GM21447 (cell line): ENCODE measurements at regions not wholly inside any gene's neighbourhood (a gene's known extent, or its start where the extent isn't known, plus 50 kb on each side); places are given as distances from the start of the nearest gene placed in this dataset.
"Not testable (repeated sequence)": the region's sequence is repeated elsewhere in the genome, so short reads cannot be mapped to it uniquely, and the experiment has no call there.

Source experiments
- ATAC-seq: cut with Tn5 transposase; IDR thresholded peaks from one replicate; pipeline ENCODE4 v1.9.1; 2021; ENCODE audit not compliant: unreplicated experiment

GRCh38 chr4:181823645-181824044, 419.6 kb upstream of the TENM3 start:
- no peak for ATAC-seq

GRCh38 chr4:181825564-181825963, 417.6 kb upstream of the TENM3 start:
- no peak for ATAC-seq

DNA sequence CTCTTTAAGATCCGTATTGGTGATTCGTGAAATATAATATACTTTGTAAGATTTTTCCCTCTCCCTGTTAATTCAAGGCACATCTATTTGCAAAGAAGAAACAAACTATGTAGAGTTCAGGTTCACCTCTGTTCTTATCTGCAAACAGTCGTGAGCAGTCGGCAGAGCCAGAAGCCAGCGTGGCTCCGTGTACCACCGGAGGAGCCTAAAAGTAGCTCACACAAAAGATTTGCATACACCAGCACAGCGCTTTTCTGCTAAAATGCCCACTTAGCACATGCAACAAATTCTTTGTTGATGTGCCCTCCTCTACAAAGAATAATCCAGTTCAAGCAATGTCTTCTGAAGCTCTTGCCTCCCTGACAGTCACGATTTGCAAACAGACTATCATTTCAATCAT, 416.0 kb upstream of the TENM3 start:
- no peak for ATAC-seq

DNA sequence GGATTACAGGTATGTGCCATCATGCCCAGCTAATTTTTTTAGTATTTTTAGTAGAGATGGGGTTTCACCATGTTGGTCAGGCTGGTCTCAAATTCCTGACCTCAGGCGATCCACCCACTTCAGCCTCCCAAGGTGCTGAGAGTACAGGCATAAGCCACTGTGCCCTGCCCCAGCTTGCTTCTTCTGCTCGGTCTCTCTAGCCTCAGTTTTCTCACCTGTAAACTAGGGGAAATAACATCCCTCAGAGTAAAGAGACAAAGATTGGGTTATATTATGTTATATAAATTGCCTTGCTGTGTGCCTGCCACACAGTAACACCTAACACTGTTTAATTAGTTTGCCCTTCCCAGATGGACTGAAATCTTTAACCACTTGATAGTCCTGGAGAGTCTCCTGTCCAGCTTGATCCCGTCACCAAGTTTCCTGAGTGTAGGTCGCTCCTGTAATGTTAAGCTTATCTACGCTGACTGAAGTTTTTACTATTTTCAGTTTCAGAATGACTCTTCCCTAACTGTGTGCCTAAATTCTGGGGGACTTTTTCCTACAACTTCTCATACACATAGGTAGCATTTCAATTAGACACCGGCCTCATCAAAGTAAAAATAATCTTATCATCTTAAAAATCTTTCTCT, 412.7 kb upstream of the TENM3 start:
- no peak for ATAC-seq

DNA sequence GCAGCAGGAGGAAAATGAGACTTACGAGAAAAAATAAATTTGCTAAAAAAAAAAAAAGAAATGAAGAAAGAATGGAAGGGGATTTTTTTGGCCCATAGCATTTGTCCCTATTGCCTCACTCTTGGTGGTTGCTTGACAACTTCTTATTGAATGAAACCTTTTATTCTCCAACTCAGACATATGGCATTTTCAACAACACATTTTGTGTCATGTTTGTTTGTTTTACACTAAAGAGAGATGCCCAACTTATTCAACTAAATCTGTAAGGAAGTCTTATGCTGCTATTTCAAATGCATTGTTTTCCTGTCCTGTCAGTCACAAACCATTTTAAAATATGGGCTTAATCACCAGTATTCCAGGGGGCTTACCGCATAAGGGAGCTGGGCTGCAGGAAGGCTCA, 409.1 kb upstream of the TENM3 start:
- ATAC-seq: no peak

DNA sequence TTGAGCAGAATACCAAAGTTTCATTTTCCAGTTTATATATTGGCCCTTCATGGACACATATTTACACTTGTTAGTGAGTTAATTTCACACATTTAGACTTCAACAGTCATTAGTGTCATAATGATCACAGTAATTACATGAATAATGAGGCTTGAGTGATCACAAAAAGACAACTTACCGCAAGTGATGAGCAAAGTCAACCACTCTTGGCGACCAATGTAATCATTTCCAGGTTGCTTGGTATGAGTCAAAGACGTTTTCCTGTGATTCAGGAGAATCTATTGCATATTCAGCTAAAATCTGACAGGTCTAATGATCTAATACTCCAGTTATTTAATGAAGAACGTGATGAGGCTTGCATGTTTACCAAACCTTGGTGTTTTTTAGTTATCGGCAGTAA, 407.9 kb upstream of the TENM3 start:
- no peak for ATAC-seq

- ATAC-seq: no peak
Observed at GRCh38 chr4:181838253-181838652, 404.9 kb upstream of the TENM3 start.

DNA sequence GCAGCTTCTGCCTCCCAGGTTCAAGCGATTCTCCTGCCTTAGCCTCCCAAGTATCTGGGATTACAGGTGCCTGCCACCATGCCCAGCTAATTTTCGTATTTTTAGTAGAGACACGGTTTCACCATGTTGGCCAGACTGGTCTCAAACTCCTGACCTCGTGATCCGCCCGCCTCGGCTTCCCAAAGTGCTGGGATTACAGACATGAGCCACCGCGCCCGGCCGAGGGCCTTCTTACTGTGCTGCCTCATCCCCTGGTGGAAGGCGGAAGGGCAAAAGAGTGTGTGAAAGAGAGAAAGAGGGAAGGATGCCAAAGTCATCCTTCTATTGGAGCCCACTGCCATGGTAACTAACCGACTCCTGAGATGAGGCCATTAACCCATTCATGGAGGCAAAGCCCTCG, 399.4 kb upstream of the TENM3 start:
- ATAC-seq: not testable (repeated sequence)

- ATAC-seq: no peak
Observed at GRCh38 chr4:181845617-181846016, 397.6 kb upstream of the TENM3 start.

- ATAC-seq: no peak
Observed at GRCh38 chr4:181846934-181847333, 396.3 kb upstream of the TENM3 start.

DNA sequence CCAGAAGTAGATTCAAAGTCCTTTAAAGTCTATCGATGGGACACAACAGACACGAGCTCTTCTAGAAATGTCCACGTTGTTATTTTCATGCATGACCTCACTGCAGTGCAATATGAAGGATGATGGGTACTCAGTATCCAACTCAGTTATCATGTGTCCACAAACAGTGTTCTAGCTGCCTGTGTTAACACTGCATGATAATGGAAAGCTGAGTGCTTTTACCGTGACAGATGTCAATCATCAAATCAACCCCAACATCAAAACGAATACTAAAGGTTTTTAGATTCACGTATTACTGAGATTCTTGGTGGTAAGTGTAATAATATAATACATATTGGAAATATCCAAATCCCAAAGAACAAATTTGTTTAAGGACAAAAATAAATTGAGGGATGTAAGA, 394.8 kb upstream of the TENM3 start:
- no peak for ATAC-seq

DNA sequence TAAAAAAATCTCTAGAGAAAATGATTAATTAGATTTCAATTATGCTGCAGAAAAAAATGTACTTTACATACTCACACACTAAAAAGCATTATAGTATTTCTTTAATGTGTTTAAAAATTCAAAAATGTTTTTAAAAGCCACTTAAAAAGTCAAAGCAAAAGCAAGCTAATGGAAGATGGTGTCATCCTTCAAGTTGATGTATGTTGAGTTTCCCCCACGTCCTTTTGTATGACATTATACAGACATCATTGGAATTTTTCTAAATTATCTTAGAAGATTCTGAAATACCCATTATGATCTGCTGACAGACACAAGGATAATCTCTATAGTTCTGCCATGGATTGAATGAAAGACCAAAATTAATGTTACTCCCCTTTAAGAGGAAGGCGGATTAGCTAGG, 393.7 kb upstream of the TENM3 start:
- ATAC-seq: no peak

DNA sequence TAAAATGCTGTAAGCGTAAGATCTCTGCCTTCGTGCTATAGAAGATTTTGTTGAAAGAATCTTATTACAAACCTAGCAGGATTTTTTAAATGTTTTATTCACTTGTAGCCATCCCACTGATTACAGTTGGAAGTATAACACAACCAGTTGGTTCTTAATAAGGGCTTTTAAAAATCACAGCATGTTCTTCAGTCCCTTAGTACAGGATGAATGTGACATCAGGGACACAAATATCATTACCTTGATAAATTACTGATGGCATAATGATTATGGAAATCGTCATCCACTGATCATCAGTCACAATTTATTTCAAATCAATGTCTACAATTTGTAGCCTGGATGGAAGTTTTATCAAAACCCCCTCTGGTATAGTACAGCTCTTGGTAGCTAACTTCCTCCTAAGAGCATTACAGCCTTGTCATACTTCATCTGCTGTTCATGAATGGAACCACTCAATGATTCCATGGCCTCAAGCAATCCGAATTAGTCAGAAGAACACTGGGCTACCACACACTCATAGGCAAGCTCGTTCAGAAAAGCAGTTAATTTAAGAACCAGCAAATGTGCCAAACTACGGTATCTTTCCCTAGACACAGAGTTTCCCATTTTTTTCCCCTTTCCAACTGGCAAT, 389.2 kb upstream of the TENM3 start:
- ATAC-seq: no peak

DNA sequence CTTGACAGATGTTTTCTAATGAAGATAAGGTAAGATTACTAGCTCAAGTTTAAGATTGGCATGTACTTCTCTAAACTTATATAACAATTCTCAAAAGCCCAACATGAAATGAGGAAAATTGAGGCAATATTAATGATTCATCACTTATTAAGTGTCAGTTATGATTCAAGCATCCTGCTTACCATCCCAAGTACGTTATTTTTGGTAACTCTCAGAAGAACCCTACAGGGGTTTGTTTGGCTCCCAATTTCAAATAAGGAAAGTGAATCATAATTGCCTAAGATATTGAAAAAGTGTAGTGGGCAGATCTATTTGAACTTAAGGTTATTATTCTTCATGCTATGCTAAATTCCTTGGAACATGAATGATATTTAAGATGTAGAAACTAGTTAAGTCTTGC, 387.9 kb upstream of the TENM3 start:
- ATAC-seq: no peak

DNA sequence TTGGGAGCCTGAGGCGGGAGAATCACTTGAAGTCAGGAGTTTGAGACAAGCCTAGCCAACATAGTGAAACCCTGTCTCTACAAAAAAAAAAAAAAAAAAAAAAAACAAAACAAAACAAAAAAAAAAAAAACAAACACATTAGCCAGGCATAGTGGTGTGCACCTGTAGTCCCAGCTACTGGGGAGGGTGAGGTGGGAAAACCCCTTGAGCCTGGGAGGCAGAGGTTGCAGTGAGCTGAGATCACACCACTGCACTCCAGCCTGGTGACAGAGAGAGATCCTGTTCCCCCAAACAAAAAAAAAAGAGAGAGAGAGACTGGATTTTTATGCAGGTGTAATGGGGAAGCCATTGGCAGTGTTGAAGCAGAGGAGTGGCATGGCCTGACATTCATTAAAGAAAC, 385.7 kb upstream of the TENM3 start:
- ATAC-seq: not testable (repeated sequence)

GRCh38 chr4:181858741-181859140, 384.5 kb upstream of the TENM3 start:
- ATAC-seq: no peak

DNA sequence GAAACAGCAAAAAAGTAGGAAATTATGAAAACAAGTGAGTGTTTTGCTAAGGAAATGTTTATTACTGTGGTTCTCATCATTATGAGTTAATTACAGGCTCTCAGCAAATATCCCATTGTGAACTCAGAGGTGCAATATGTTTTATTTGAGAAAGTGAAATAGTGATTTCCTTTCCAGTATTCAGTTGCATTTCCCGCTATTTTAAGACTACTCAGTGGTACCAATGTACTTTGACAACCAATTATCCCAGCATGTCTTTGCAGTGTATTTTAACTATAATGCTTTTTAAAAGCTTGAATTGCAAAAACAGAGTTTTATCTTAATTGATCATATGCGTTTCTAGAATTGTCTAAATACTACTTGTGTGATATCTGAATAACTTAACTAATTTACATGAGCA, 383.8 kb upstream of the TENM3 start:
- ATAC-seq: no peak

DNA sequence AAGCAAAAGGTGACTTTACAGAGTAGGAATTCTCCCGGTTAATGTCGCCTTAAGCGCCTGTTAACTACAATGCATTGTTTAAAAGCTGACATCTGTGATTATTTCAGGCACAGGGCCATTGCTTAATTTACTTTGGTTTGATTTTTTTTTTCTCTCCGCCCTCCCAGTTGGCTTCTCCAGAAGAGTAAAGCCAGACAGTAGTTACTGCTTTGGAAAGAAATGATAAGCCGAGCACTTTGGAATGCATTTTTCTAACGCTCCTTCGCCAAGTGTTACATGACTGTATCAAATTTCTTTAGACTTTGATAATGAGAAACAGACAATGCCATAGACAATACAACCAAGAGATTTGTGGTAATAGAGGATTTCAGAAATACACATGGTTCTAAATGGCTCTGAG, 383.0 kb upstream of the TENM3 start:
- no peak for ATAC-seq

GRCh38 chr4:181860668-181861067, 382.5 kb upstream of the TENM3 start:
- no peak for ATAC-seq

GRCh38 chr4:181863856-181864255, 379.3 kb upstream of the TENM3 start:
- no peak for ATAC-seq

DNA sequence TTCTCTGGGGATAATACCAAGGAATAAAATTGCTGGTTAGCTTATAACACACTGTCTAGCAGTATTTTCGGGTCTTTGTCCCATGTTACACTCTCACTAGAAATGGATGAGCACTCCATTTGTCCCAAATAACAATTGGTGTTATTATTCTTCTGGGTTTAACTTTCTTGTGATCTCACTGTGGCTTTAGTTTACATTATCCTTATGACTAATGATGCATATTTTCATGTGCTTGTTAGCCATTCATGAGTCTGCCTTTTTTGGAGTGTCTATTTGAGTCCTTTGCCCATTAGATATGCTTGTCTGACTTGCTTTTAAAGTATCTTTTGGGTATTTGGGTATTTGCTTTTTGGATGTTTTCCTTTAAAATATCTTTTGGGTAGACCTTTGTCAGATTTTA, 372.9 kb upstream of the TENM3 start:
- ATAC-seq: no peak

- ATAC-seq: no peak
Observed at GRCh38 chr4:181874602-181875001, 368.6 kb upstream of the TENM3 start.

DNA sequence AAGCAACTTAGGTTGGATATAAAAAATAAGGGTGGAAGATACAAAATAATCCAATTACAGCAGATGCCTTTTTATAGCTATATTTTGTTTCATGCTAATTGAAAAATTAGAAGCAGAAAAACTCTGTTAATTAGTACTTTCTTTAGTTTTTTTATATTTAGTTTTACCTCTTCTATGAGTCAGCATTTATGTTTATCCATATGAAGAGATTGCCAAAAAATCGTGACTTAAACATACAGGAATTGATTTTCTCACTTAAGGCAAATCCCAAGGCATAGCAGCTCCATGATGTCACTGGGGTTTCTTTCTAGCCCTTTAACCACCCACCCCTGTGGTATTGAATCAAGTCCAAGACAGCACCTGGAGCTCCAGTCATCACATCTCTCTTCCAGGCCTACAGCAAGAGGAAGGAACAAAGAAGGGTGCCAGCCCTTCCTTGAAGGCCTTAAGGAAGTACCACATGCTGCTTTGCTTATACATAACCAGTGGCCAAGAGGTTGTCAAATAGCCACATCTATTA, 365.8 kb upstream of the TENM3 start:
- no peak for ATAC-seq
